ENCODE measurements at regions not wholly inside any gene's neighbourhood (a gene's known extent, or its start where the extent isn't known, plus 50 kb on each side); places are given as distances from the start of the nearest gene placed in this dataset.
"Not testable (repeated sequence)": the region's sequence is repeated elsewhere in the genome, so short reads cannot be mapped to it uniquely, and the experiment has no call there.

- peak; percentile 66 for DNase-seq
Observed at GRCh38 chr4:189124149-189124758, 816.4 kb upstream of the FRG1 start.

GRCh38 chr4:189124791-189125190, 815.9 kb upstream of the FRG1 start:
- DNase-seq = no peak

GRCh38 chr4:189126040-189126439, 814.6 kb upstream of the FRG1 start:
- DNase-seq = no peak

GRCh38 chr4:189128341-189128740, 812.3 kb upstream of the FRG1 start:
- no peak for DNase-seq

- DNase-seq = no peak
Observed at GRCh38 chr4:189129044-189129694, 811.5 kb upstream of the FRG1 start.

- DNase-seq = no peak
Observed at GRCh38 chr4:189131118-189131517, 809.6 kb upstream of the FRG1 start.

GRCh38 chr4:189136462-189136861, 804.2 kb upstream of the FRG1 start:
- DNase-seq = no peak

GRCh38 chr4:189143263-189143952, 797.3 kb upstream of the FRG1 start:
- DNase-seq = no peak

- no peak for DNase-seq
Observed at GRCh38 chr4:189147005-189147929, 793.4 kb upstream of the FRG1 start.

GRCh38 chr4:189155083-189155482, 785.6 kb upstream of the FRG1 start:
- DNase-seq = not testable (repeated sequence)

- DNase-seq = no peak
Observed at GRCh38 chr4:189162073-189162789, 778.4 kb upstream of the FRG1 start.

GRCh38 chr4:189162888-189163287, 777.8 kb upstream of the FRG1 start:
- DNase-seq = no peak

GRCh38 chr4:189176002-189176401, 764.7 kb upstream of the FRG1 start:
- no peak for DNase-seq

GRCh38 chr4:189177130-189177529, 763.5 kb upstream of the FRG1 start:
- no peak for DNase-seq

- no peak for DNase-seq
Observed at GRCh38 chr4:189178125-189178746, 762.4 kb upstream of the FRG1 start.

GRCh38 chr4:189185810-189186432, 754.8 kb upstream of the FRG1 start:
- no peak for DNase-seq

GRCh38 chr4:189187531-189188052, 753.1 kb upstream of the FRG1 start:
- no peak for DNase-seq

- no peak for DNase-seq
Observed at GRCh38 chr4:189198624-189199023, 742.0 kb upstream of the FRG1 start.

GRCh38 chr4:189200353-189200752, 740.3 kb upstream of the FRG1 start:
- no peak for DNase-seq

- peak; percentile 82 for DNase-seq
Observed at GRCh38 chr4:189202182-189202868, 738.3 kb upstream of the FRG1 start.

GRCh38 chr4:189202869-189203271, 737.8 kb upstream of the FRG1 start:
- no peak for DNase-seq
